ENCODE measurements at regions not wholly inside any gene's neighbourhood (a gene's known extent, or its start where the extent isn't known, plus 50 kb on each side); places are given as distances from the start of the nearest gene placed in this dataset.
"Not testable (repeated sequence)": the region's sequence is repeated elsewhere in the genome, so short reads cannot be mapped to it uniquely, and the experiment has no call there.

GRCh38 chr2:53114991-53115390, 652.6 kb upstream of the CHAC2 start:
- ATAC-seq (no peak), DNase-seq (no peak)
- H3K4me3 ChIP-seq = no peak overlapping the region
- H3K4me1 ChIP-seq = no peaks in the 10 kb centered on the region
- no peak overlapping the region for H3K27ac ChIP-seq
- H3K36me3 ChIP-seq = no peaks in the 10 kb centered on the region
- TF ChIP-seq POLR2A (IDR thresholded peaks at IDR 0.05) (no peak), CTCF (IDR thresholded peaks at IDR 0.05) (no peak)
- H3K9me3 ChIP-seq = no peaks in the 10 kb centered on the region
- H3K27me3 ChIP-seq = no peaks in the 10 kb centered on the region
- intact Hi-C loops (cut with DNase I) = no loop called here
- 80% methylated on average over 1 of the region's 1 CpG for WGBS (ENCODE audit: insufficient coverage, low coverage, low lambda C conversion rate, missing lambda C conversion rate)

GRCh38 chr2:53114582-53114981, 653.0 kb upstream of the CHAC2 start:
- Histone ChIP-seq H3K36me3 (no peaks in the 10 kb centered on the region), H3K9me3 (no peaks in the 10 kb centered on the region), H3K4me3 (no peak overlapping the region), H3K27ac (no peak overlapping the region), H3K27me3 (no peaks in the 10 kb centered on the region), H3K4me1 (no peaks in the 10 kb centered on the region)
- ATAC-seq (no peak), DNase-seq (no peak)
- TF ChIP-seq CTCF (IDR thresholded peaks at IDR 0.05) (no peak), POLR2A (IDR thresholded peaks at IDR 0.05) (no peak)
- WGBS (ENCODE audit: insufficient coverage, low coverage, low lambda C conversion rate, missing lambda C conversion rate) = 80% methylated on average over 2 of the region's 2 CpGs
- intact Hi-C loops (cut with DNase I) = no loop called here

GRCh38 chr2:53112408-53112807, 655.2 kb upstream of the CHAC2 start:
- intact Hi-C loops (cut with DNase I); H3K4me3 ChIP-seq; DNase-seq; H3K27ac ChIP-seq; ATAC-seq; H3K4me1 ChIP-seq; H3K27me3 ChIP-seq; H3K36me3 ChIP-seq; H3K9me3 ChIP-seq: not testable (repeated sequence)
- WGBS (ENCODE audit: insufficient coverage, low coverage, low lambda C conversion rate, missing lambda C conversion rate) = 68% methylated on average over 9 of the region's 9 CpGs

GRCh38 chr2:53111406-53111805, 656.2 kb upstream of the CHAC2 start:
- no peak for ATAC-seq
- DNase-seq = no peak
- H3K9me3 ChIP-seq = no peaks in the 10 kb centered on the region

GRCh38 chr2:53111004-53111403, 656.6 kb upstream of the CHAC2 start:
- no peak for TF ChIP-seq CTCF (IDR thresholded peaks at IDR 0.05)
- no peak for TF ChIP-seq POLR2A (IDR thresholded peaks at IDR 0.05)
- H3K36me3 ChIP-seq = no peaks in the 10 kb centered on the region
- ATAC-seq (no peak), DNase-seq (no peak)
- 85% methylated on average over 1 of the region's 1 CpG for WGBS (ENCODE audit: insufficient coverage, low coverage, low lambda C conversion rate, missing lambda C conversion rate)
- intact Hi-C loops (cut with DNase I) = no loop called here
- no peak overlapping the region for H3K27ac ChIP-seq
- no peak overlapping the region for H3K4me3 ChIP-seq
- no peaks in the 10 kb centered on the region for H3K4me1 ChIP-seq
- H3K27me3 ChIP-seq = no peaks in the 10 kb centered on the region
- no peaks in the 10 kb centered on the region for H3K9me3 ChIP-seq

More at GRCh38 chr2:53111406-53111805, 656.2 kb upstream of the CHAC2 start:
- no peaks in the 10 kb centered on the region for H3K4me1 ChIP-seq
- H3K27ac ChIP-seq = no peak overlapping the region
- no peak for TF ChIP-seq POLR2A (IDR thresholded peaks at IDR 0.05)
- TF ChIP-seq CTCF (IDR thresholded peaks at IDR 0.05) = no peak
- no peak overlapping the region for H3K4me3 ChIP-seq
- intact Hi-C loops (cut with DNase I) = no loop called here
- whole genome bisulfite sequencing (ENCODE audit: insufficient coverage, low coverage, low lambda C conversion rate, missing lambda C conversion rate) = 52% methylated on average over 3 of the region's 3 CpGs
- no peaks in the 10 kb centered on the region for H3K36me3 ChIP-seq
- H3K27me3 ChIP-seq = no peaks in the 10 kb centered on the region

All from right lobe of liver (tissue), 6 donors.